GM23338 (cell line): ENCODE measurements at regions not wholly inside any gene's neighbourhood (a gene's known extent, or its start where the extent isn't known, plus 50 kb on each side); places are given as distances from the start of the nearest gene placed in this dataset.
"Not testable (repeated sequence)": the region's sequence is repeated elsewhere in the genome, so short reads cannot be mapped to it uniquely, and the experiment has no call there.

Experiments
- ATAC-seq: fragments of 200-7000 bp; cut with Tn5 transposase; 3 replicates; pipeline ENCODE4 v1.9.1; 2020
- DNase-seq: peaks from one replicate; pipeline ENCODE4 v3.0.0-alpha.2; 2015; ENCODE audit warnings: low spot score
- H2AFZ ChIP-seq: fragments of 200-600 bp; sonication (generic); 2 replicates; pipeline ENCODE4 v1.8.0; 2016; ENCODE audit warnings: antibody characterized with exemption, mild to moderate bottlenecking, moderate library complexity
- H3F3A ChIP-seq: fragments of 200-600 bp; sonication (generic); replicated peaks from 2 replicates; pipeline ENCODE4 v1.8.0; 2017; ENCODE audit warnings: antibody characterized with exemption, mixed run types, low read depth
- H3K27ac ChIP-seq: fragments of 200-600 bp; sonication (generic); 2 replicates; pipeline ENCODE4 v1.6.1; 2016; ENCODE audit warnings: low read depth
- H3K27me3 ChIP-seq: fragments of 200-600 bp; sonication (generic); 2 replicates; pipeline ENCODE4 v1.8.0; 2016; ENCODE audit warnings: mild to moderate bottlenecking, mixed run types, moderate library complexity; ENCODE audit not compliant: insufficient read depth
- H3K36me3 ChIP-seq: fragments of 200-600 bp; sonication (generic); 2 replicates; pipeline ENCODE4 v1.8.0; 2016; ENCODE audit warnings: mild to moderate bottlenecking; ENCODE audit not compliant: insufficient read depth
- H3K4me1 ChIP-seq: fragments of 200-600 bp; sonication (generic); 2 replicates; pipeline ENCODE4 v1.8.0; 2016; ENCODE audit warnings: mild to moderate bottlenecking, moderate library complexity; ENCODE audit not compliant: insufficient read depth
- H3K4me2 ChIP-seq: fragments of 200-600 bp; sonication (generic); 2 replicates; pipeline ENCODE4 v1.7.1; 2017; ENCODE audit warnings: mixed run types
- H3K4me3 ChIP-seq: fragments of 200-600 bp; sonication (generic); 2 replicates; pipeline ENCODE4 v1.6.1; 2016; ENCODE audit warnings: mixed run types
- H3K79me2 ChIP-seq: fragments of 200-600 bp; sonication (generic); replicated peaks from 2 replicates; pipeline ENCODE4 v1.8.0; 2017; ENCODE audit warnings: mild to moderate bottlenecking; ENCODE audit not compliant: insufficient read depth
- H3K9me2 ChIP-seq: fragments of 200-600 bp; sonication (generic); 2 replicates; pipeline ENCODE4 v1.8.0; 2017; ENCODE audit not compliant: insufficient read depth
- H4K20me1 ChIP-seq: fragments of 200-600 bp; sonication (generic); replicated peaks from 2 replicates; pipeline ENCODE4 v1.8.0; 2017; ENCODE audit warnings: mild to moderate bottlenecking; ENCODE audit not compliant: insufficient read depth
- H3K27ac Mint-ChIP-seq: 2 replicates; pipeline ENCODE4 v1.8.0; 2020; ENCODE audit warnings: inconsistent platforms, mild to moderate bottlenecking, moderate library complexity, mixed read lengths
- H3K27me3 Mint-ChIP-seq: 3 replicates; pipeline ENCODE4 v1.8.0; 2022; ENCODE audit warnings: low read depth, mild to moderate bottlenecking, moderate library complexity, mixed read lengths, inconsistent platforms; ENCODE audit not compliant: insufficient read depth, poor library complexity
- H3K36me3 Mint-ChIP-seq: 3 replicates; pipeline ENCODE4 v1.8.0; 2021; ENCODE audit warnings: low read depth, mild to moderate bottlenecking, inconsistent platforms, moderate library complexity, mixed read lengths
- H3K4me1 Mint-ChIP-seq: 3 replicates; pipeline ENCODE4 v1.8.0; 2020; ENCODE audit warnings: mild to moderate bottlenecking, inconsistent platforms, mixed read lengths
- H3K4me3 Mint-ChIP-seq: 3 replicates; pipeline ENCODE4 v1.8.0; 2021; ENCODE audit warnings: moderate library complexity, mild to moderate bottlenecking, inconsistent platforms, mixed read lengths
- H3K9me3 Mint-ChIP-seq: 3 replicates; pipeline ENCODE4 v1.8.0; 2020; ENCODE audit warnings: moderate library complexity, mild to moderate bottlenecking, inconsistent platforms, mixed read lengths

DNA sequence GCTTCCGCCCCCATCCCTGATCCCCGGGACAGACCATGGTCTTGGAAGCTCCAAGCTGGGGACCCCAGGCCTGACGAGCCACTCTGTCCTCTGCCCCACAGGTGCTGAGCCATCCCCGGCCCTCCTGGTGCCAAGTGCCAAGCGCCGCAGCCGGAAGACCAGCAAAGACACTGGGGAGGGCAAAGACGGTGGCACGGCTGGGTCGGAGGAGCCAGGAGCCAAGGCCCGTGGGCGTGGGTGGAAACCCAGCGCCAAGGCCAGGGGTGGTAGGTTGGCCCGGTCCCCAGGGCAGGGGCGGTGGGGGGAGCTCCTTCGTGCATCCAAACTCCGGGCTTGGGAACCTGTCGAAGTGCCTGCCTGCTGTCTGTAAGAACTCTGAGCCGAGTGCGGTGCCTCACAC lies 130.3 kb downstream of the ZNF479 start:
- H3F3A ChIP-seq, H3K4me1 ChIP-seq, H3K27me3 Mint-ChIP-seq, H3K4me3 ChIP-seq, H3K4me2 ChIP-seq, DNase-seq, H3K9me3 Mint-ChIP-seq, H3K9me2 ChIP-seq, H3K36me3 Mint-ChIP-seq, H3K27me3 ChIP-seq, H3K27ac Mint-ChIP-seq, H4K20me1 ChIP-seq, H3K36me3 ChIP-seq, H2AFZ ChIP-seq, H3K4me3 Mint-ChIP-seq, H3K27ac ChIP-seq, H3K4me1 Mint-ChIP-seq, ATAC-seq, H3K79me2 ChIP-seq: not testable (repeated sequence)

GRCh38 chr7:56993779-56994178 lies 138.5 kb downstream of the ZNF479 start:
- not testable (repeated sequence) for H3K27me3 Mint-ChIP-seq, H3K36me3 ChIP-seq, H4K20me1 ChIP-seq, H3K9me2 ChIP-seq, H3K4me1 ChIP-seq, H3K79me2 ChIP-seq, DNase-seq, H2AFZ ChIP-seq, H3K4me3 Mint-ChIP-seq, H3K4me3 ChIP-seq, H3K27ac Mint-ChIP-seq, H3K27me3 ChIP-seq, H3K4me1 Mint-ChIP-seq, H3K4me2 ChIP-seq, ATAC-seq, H3F3A ChIP-seq, H3K36me3 Mint-ChIP-seq, H3K27ac ChIP-seq
- H3K9me3 Mint-ChIP-seq = peaks cover 15% of the 10 kb centered on the region

- not testable (repeated sequence) for H2AFZ ChIP-seq, H3K9me3 Mint-ChIP-seq, ATAC-seq
These were observed 174.4 kb downstream of the ZNF479 start for GRCh38 chr7:56957737-56958408.

GRCh38 chr7:56957086-56957485 lies 175.2 kb downstream of the ZNF479 start:
- not testable (repeated sequence) for H2AFZ ChIP-seq, H3K9me2 ChIP-seq, H3K27me3 Mint-ChIP-seq, H3K4me2 ChIP-seq, H3K36me3 Mint-ChIP-seq, H3K4me1 ChIP-seq, H4K20me1 ChIP-seq, H3K27me3 ChIP-seq, H3K4me3 Mint-ChIP-seq, H3K9me3 Mint-ChIP-seq, H3K79me2 ChIP-seq, DNase-seq, H3K4me1 Mint-ChIP-seq, H3K27ac ChIP-seq, H3K36me3 ChIP-seq, ATAC-seq, H3K4me3 ChIP-seq, H3F3A ChIP-seq, H3K27ac Mint-ChIP-seq

More at GRCh38 chr7:56957737-56958408, 174.4 kb downstream of the ZNF479 start:
- not testable (repeated sequence) for H3K4me3 ChIP-seq, H3F3A ChIP-seq, H4K20me1 ChIP-seq, H3K27me3 Mint-ChIP-seq, H3K9me2 ChIP-seq, H3K4me2 ChIP-seq, H3K4me1 ChIP-seq, H3K4me3 Mint-ChIP-seq, H3K36me3 ChIP-seq, DNase-seq, H3K4me1 Mint-ChIP-seq, H3K36me3 Mint-ChIP-seq, H3K27ac ChIP-seq, H3K27me3 ChIP-seq, H3K79me2 ChIP-seq, H3K27ac Mint-ChIP-seq

DNA sequence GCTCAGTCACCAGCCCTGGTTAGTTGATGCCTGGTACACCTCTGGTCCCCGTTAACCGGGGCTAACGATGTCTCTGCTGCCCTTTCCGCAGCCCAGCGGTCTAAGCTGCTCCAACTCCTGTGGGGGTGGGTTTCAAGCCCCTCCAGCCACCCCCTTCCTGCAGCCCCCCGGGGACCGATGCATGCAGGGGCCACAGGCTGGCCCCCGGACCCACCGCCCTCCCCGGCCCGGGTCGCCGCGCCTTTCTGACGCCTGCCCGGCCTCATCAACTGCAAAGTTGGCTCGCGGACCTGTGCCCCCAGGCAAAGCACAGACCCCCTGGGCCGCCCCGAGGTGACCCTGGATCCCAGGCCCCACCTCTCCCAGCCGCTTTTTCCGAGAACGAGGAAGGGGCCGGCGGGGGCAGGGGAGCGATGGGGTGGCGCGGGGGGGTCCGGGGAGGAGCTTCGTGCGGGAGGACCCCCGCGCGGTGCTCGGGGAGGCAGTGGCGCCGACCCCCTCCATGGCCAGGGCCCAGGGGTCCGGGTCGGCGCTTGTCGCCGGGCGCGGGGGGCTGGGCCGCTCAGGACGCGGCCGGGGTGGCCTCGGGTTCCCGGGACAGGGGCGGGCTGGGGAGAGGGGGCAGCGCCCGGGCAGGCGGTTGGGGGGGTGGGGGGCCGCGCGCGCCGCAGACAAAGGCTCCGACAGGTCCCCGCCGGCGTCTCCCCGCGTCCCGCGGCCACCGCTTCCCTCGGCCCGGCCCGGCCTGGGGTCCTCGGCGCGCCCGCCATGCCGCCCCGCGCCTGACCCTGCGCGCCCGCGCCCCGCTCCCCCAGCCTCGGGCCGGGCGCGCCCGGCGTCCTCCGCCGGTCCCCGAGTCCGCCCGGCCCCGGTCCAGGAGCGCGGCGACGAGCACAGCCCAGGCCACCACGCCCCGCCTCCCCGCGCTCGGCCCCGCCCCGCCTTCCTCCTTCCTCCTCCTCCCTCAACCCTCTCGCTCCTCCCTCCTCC lies 183.6 kb downstream of the ZNF479 start:
- H3K27ac ChIP-seq, H3K4me3 ChIP-seq, DNase-seq, H4K20me1 ChIP-seq, H3K9me3 Mint-ChIP-seq, H3K4me1 Mint-ChIP-seq, H3K4me3 Mint-ChIP-seq, H3F3A ChIP-seq, ATAC-seq, H3K79me2 ChIP-seq, H3K9me2 ChIP-seq, H3K27ac Mint-ChIP-seq, H3K27me3 ChIP-seq, H3K27me3 Mint-ChIP-seq, H3K4me1 ChIP-seq, H3K4me2 ChIP-seq, H3K36me3 Mint-ChIP-seq, H2AFZ ChIP-seq, H3K36me3 ChIP-seq: not testable (repeated sequence)

- not testable (repeated sequence) for H3K4me2 ChIP-seq, H3K4me1 ChIP-seq, H3K4me3 ChIP-seq, H3K36me3 Mint-ChIP-seq, DNase-seq, H3K4me3 Mint-ChIP-seq, H3K79me2 ChIP-seq, H3K36me3 ChIP-seq, H3F3A ChIP-seq, H3K27ac ChIP-seq, H3K27ac Mint-ChIP-seq, H3K27me3 Mint-ChIP-seq, H3K9me3 Mint-ChIP-seq, H3K27me3 ChIP-seq, H4K20me1 ChIP-seq, ATAC-seq, H3K9me2 ChIP-seq, H3K4me1 Mint-ChIP-seq, H2AFZ ChIP-seq
These were observed 192.2 kb downstream of the ZNF479 start for GRCh38 chr7:56940050-56940449.
